Left kidney (tissue), 1 donor: ENCODE measurements at regions not wholly inside any gene's neighbourhood (a gene's known extent, or its start where the extent isn't known, plus 50 kb on each side); places are given as distances from the start of the nearest gene placed in this dataset.
"Not testable (repeated sequence)": the region's sequence is repeated elsewhere in the genome, so short reads cannot be mapped to it uniquely, and the experiment has no call there.

ENCODE experiments used
- DNase-seq: peaks from one replicate; pipeline ENCODE4 v3.0.0-alpha.2; 2013

GRCh38 chr15:29550834-29551465 lies 271.3 kb downstream of the TJP1 start:
- no peak for DNase-seq

DNA sequence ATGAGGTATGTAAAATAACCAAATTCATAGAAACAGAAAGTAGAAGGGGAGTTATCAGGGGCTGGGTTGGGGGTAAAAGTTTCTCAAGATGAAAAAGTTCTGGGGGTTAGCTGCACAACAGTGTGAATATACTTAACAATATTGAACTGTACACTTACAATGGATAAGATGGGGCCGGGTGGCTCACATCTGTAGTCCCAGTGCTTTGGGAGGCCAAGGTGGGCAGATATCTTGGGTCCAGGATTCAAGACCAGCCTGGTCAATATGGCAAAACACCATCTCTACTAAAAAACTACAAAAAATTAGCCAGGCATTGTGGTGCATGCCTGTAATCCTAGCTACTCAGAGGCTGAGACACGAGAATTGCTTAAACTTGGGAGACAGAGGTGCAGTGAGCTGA lies 274.3 kb downstream of the TJP1 start:
- no peak for DNase-seq

DNA sequence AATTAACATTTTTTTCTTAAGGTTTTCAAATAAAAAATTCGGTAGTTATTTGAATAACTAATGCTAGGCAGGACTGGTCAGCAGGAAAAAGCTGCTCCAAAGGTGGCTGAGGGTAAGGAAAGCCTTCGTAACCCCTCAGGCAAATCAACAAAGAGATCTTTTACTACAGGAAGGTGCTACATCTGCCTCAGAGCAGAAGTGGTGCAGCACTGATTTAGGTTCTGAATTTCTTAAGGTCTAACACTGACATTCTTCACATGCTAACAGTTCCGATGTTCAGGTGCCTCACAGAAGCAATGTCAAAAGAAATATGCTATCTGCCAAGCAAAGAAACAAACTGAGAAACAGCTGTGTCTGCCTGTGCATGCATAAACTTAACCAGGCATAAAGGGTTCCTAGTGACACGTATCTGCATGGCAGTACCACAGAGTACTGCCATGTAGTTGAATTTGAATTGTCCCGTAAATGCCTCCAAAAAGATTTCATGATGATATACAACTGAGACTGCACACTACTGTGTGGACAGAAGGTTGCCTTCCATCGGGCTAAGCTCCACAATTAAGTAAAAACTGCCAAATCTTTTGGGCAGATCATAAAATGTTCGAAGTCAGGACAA lies 275.0 kb upstream of the NSMCE3 start:
- DNase-seq = no peak

- no peak for DNase-seq
Measured at GRCh38 chr15:29542994-29543393, 273.4 kb upstream of the NSMCE3 start.

GRCh38 chr15:29541309-29541708 lies 271.7 kb upstream of the NSMCE3 start:
- DNase-seq = no peak

GRCh38 chr15:29540479-29540878 lies 270.9 kb upstream of the NSMCE3 start:
- DNase-seq = no peak

DNA sequence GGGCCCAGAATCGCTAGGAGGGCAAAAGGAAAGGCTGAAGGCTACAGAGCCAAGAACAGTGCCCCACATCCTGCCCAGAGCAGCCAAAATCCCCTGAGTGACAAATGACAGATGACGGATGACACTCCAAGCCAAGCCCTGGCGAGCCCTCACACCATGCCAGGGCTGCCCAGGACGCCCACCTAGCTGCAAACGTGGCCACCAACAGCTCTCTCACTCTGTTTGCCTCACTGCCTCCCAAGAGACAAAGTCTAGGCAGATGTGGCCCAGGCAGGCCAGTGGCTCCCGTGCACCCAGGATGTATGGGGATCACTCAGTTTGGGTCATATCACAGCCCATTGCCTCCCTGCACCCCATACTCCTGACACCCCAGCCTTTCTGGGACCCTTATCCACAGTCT lies 270.1 kb upstream of the NSMCE3 start:
- no peak for DNase-seq

DNA sequence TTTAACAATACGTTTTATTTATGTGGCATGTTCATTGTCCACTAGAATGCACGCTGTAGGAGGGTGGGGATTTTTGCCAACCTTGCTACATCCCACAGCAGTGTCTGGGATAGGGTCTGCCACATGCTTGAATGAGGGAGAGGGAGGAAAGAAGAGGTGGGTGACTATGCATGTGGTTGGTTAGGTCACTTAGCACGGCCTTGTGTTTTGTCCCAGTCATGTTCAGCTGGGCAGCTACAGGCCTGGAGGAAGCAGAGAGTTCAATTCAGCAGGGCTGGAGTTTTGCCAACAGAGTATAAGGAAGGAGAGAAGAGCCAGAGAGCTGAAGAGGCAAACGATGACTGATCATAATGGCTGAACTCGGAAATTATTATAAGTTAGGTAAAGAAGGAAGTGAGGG lies 268.4 kb upstream of the NSMCE3 start:
- peak; percentile 12 for DNase-seq

- DNase-seq = no peak
Measured at GRCh38 chr15:29535952-29536351, 266.3 kb upstream of the NSMCE3 start.

GRCh38 chr15:29534378-29534777 lies 264.8 kb upstream of the NSMCE3 start:
- DNase-seq = no peak

GRCh38 chr15:29533647-29534046 lies 264.0 kb upstream of the NSMCE3 start:
- no peak for DNase-seq

DNA sequence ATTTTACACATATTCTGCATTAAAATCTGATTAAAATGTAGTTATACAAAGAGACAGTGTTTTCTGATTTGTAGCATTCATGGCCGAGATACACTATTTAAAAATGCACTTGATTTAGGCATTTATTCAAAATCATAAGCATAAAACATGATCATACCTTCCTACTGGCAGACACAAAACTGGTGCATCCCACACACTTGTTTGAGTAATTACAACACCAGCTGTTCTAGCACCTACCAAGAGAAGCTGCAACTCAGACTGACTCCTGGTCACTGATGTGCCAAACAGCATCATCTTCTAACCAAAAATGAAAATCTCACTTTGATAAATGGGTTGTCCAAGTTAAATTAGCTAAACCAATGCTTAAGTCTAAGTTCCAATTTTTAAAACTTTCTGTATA lies 262.7 kb upstream of the NSMCE3 start:
- DNase-seq = no peak

DNA sequence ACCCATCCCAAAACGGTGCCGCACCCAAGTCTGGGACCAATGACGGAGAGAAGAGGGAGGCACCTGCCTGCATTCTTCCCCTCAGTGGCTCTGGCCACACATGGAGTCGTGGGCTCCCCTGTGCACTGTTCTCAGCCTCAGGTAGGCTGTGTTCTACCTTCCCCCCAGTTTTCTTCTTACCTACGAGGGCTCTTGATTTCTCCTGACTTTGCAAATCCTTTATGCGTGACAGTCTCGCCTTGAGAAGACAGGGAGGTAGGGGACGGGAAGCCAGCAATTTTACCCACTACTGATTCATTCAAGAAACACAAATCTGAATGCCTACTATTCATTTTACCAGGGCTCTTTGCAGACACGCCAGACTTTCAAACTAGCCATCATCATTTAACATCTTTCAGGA lies 261.3 kb upstream of the NSMCE3 start:
- DNase-seq = no peak

DNA sequence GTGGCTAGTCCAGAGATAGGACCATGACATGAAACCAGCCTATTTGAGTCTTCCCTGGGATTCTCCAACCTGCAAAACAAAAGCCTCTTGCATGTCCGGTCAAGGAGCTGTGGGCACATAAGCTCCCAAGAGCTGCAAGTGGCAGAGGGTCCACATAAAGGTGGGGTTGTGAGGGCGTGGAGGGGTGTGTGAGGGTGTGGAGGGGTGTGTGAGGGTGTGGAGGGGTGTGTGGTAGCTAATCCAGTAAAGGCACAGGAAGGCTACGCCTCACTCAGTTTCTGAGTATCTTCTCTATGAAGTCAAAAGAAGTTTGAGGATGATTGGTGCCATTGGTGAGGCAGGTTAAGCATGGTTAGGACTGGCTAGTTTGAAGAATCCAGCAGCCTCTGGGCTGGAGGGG lies 259.4 kb upstream of the NSMCE3 start:
- no peak for DNase-seq

- DNase-seq = no peak
Measured at GRCh38 chr15:29528276-29528675, 258.7 kb upstream of the NSMCE3 start.

DNA sequence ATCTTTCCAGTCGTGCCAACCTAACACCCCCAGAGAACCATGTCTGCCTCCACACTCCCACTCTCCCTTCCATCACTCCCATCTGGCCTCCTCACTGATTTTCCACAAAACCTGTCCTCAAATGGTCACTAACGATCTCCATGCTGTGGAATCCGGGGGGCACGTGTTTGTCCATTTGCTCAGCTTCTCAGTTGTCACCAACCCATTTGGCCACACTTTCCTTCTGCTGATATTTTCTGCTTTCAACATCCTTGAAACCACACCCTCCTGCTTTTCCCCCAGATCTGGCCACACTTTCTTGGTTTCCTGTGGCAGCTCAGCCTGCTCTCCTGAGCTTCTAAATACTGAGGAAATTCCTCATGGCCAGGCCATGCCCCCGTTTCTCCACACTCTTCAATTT lies 257.2 kb upstream of the NSMCE3 start:
- DNase-seq = no peak

- DNase-seq = peak; percentile 19
Measured at GRCh38 chr15:29522373-29523276, 253.0 kb upstream of the NSMCE3 start.

DNA sequence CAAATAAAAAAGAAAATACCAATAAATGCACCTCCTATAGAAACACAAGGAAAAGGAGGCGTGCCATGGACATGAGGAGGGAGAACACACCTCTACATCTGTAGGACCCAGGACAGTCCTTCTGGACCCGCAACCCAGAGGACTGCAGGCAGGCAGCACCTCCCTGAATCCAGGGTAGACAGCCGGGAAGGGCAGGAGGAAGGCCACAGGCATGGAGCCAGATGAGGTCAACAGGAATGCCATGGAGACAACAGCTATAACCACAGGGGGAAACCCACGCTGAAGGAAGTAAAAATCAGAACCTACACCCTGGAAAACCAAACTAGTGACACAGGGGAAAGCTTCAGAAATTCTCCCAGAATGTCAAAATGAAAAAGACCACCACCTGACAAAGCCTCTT lies 248.8 kb upstream of the NSMCE3 start:
- no peak for DNase-seq

- DNase-seq = no peak
Measured at GRCh38 chr15:29517829-29518228, 248.2 kb upstream of the NSMCE3 start.

- DNase-seq = no peak
Measured at GRCh38 chr15:29516929-29517328, 247.3 kb upstream of the NSMCE3 start.

GRCh38 chr15:29514926-29515325 lies 245.3 kb upstream of the NSMCE3 start:
- DNase-seq = no peak

DNA sequence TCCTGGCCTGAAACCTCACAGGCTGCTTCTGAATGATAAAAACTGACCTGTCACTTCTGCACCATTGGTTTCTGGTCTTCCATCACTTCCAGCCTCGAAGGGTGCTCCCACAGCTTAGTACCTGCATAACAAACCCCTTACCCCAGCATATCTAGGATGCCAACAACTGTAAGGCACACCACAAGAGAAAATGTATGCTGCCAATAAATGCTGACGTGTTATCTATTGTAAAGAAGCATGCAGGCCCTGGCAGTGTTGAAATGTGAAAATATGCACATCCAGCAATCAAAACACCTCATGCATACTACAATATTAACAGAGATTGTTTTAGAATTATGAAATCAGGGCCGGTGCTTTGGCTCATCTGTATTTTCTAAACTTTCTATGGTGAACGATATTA lies 242.0 kb upstream of the NSMCE3 start:
- no peak for DNase-seq

- DNase-seq = not testable (repeated sequence)
Measured at GRCh38 chr15:29505535-29505934, 235.9 kb upstream of the NSMCE3 start.
